Panc1 (cell line): ENCODE measurements at regions not wholly inside any gene's neighbourhood (a gene's known extent, or its start where the extent isn't known, plus 50 kb on each side); places are given as distances from the start of the nearest gene placed in this dataset.
"Not testable (repeated sequence)": the region's sequence is repeated elsewhere in the genome, so short reads cannot be mapped to it uniquely, and the experiment has no call there.

ENCODE experiments used
- ATAC-seq: fragments of 200-7000 bp; cut with Tn5 transposase; 2 replicates; pipeline ENCODE4 v1.9.1; 2020; ENCODE audit warnings: mild to moderate bottlenecking, moderate library complexity
- BruUV-seq: library from RNA; stranded (reverse); fragments of 400-500 nt; replicated peaks from 2 replicates; lab custom pipeline; 2021; lab: Mats Ljungman, UMichigan
- CTCF ChIA-PET: fragments of 300-600 bp; sonication (Branson Sonifier 250); formaldehyde crosslinking; loops from one replicate; lab custom pipeline; 2022; ENCODE audit warnings: antibody characterized with exemption; lab: Charles Lee
- POLR2A ChIA-PET: fragments of 300-600 bp; sonication (Branson Sonifier 250); formaldehyde crosslinking; loops from one replicate; lab custom pipeline; 2022; ENCODE audit warnings: antibody characterized with exemption; lab: Charles Lee
- DNase-seq: peaks from one replicate; pipeline ENCODE4 v3.0.0-alpha.2; 2010; ENCODE audit warnings: low read depth, low spot score
- H3K27ac ChIP-seq: 2 replicates; pipeline ENCODE4 v1.5.1; 2011; ENCODE audit warnings: mild to moderate bottlenecking, low read length, inconsistent platforms
- H3K27me3 ChIP-seq: fragments of 200-500 bp; sonication (Bioruptor generic); 2 replicates; pipeline ENCODE4 v1.6.0; 2014; ENCODE audit warnings: low read length, inconsistent platforms; ENCODE audit not compliant: control insufficient read depth, insufficient read depth
- H3K36me3 ChIP-seq: fragments of 200-500 bp; sonication (Bioruptor generic); 2 replicates; pipeline ENCODE4 v1.5.1; 2014; ENCODE audit warnings: inconsistent platforms, mild to moderate bottlenecking, low read length, moderate library complexity; ENCODE audit not compliant: control insufficient read depth, insufficient read depth
- H3K4me1 ChIP-seq: 2 replicates; pipeline ENCODE4 v1.5.1; 2011; ENCODE audit warnings: inconsistent platforms, mild to moderate bottlenecking, low read length, moderate library complexity; ENCODE audit not compliant: control insufficient read depth, insufficient read depth
- H3K4me3 ChIP-seq, 2 experiments: 2 replicates each; pipeline ENCODE4 v1.5.1; 2011 to 2012; ENCODE audit warnings: low read depth in 2 of 2, low read length in 2 of 2, mild to moderate bottlenecking in 2 of 2, inconsistent platforms in 1 of 2, moderate library complexity in 1 of 2
- H3K9me3 ChIP-seq: fragments of 200-500 bp; sonication (Bioruptor generic); 2 replicates; pipeline ENCODE4 v1.5.1; 2014; ENCODE audit warnings: low read depth, mild to moderate bottlenecking, inconsistent platforms, low read length, moderate library complexity; ENCODE audit not compliant: control insufficient read depth, insufficient read depth
- CTCF ChIP-seq: fragments of 450-650 bp; IDR thresholded peaks from 2 replicates; pipeline ENCODE4 v1.5.1; 2017; ENCODE audit warnings: mild to moderate bottlenecking
- POLR2AphosphoS5 ChIP-seq: IDR thresholded peaks from 2 replicates; pipeline ENCODE4 v1.6.1; 2012; ENCODE audit warnings: mild to moderate bottlenecking, low read depth, low read length, moderate library complexity
- REST ChIP-seq, 2 experiments: IDR thresholded peaks; 2 replicates each; pipeline ENCODE4 v1.6.1; 2011 to 2012; ENCODE audit warnings: low read depth in 2 of 2, control low read depth in 1 of 2, low read length in 1 of 2, mild to moderate bottlenecking in 1 of 2, moderate library complexity in 1 of 2; ENCODE audit not compliant: insufficient read depth in 1 of 2
- SIN3A ChIP-seq: IDR thresholded peaks from 2 replicates; pipeline ENCODE4 v1.6.1; 2012; ENCODE audit warnings: low read depth, mild to moderate bottlenecking, low read length, moderate library complexity, borderline replicate concordance; ENCODE audit not compliant: insufficient read depth
- TCF7L2 ChIP-seq: IDR thresholded peaks from 2 replicates; pipeline ENCODE4 v1.6.1; 2011; ENCODE audit warnings: mild to moderate bottlenecking, low read depth, low read length, inconsistent platforms
- in situ Hi-C: cut with HindIII; loops from 2 replicates; pipeline ENCODE4 v1.10.0; 2016; ENCODE audit warnings: low sequenced_read_pairs, low pct_unique_long_range_greater_than_20kb
- intact Hi-C: fragments of 100-400 bp; cut with micrococcal nuclease; formaldehyde crosslinking; loops from one replicate; pipeline ENCODE4 v1.10.0; 2022; ENCODE audit not compliant: unreplicated experiment

GRCh38 chr5:62812621-62813255, 234.1 kb downstream of the LRRC70 start:
- no peak for ATAC-seq
- Histone ChIP-seq H3K27me3 (no peaks in the 10 kb centered on the region), H3K27ac (no peak overlapping the region), H3K4me3 (no peak overlapping the region), H3K36me3 (no peaks in the 10 kb centered on the region), H3K4me1 (no peaks in the 10 kb centered on the region), H3K9me3 (no peaks in the 10 kb centered on the region)
- in situ Hi-C loops (no loop called here), intact Hi-C loops (no loop called here)
- no TSS peak for BruUV-seq
- ChIA-PET POLR2A (no interaction called here), CTCF (no interaction called here)
- DNase-seq, result no peak
- TF ChIP-seq POLR2AphosphoS5, result no peak
- TF ChIP-seq TCF7L2, result no peak
- no peak for TF ChIP-seq REST (IDR thresholded peaks at IDR 0.05; ENCODE audit: insufficient read depth in 1 of 2, low read depth in 2 of 2, low read length in 1 of 2)
- no peak for TF ChIP-seq SIN3A
- no peak for TF ChIP-seq CTCF

GRCh38 chr5:62804819-62805218, 226.2 kb downstream of the LRRC70 start:
- H3K4me3 ChIP-seq, in situ Hi-C loops, H3K9me3 ChIP-seq, CTCF ChIA-PET, DNase-seq, BruUV-seq, H3K27ac ChIP-seq, H3K27me3 ChIP-seq, H3K36me3 ChIP-seq, H3K4me1 ChIP-seq, ATAC-seq, intact Hi-C loops, POLR2A ChIA-PET: not testable (repeated sequence)

GRCh38 chr5:62795926-62796325, 217.3 kb downstream of the LRRC70 start:
- no peaks in the 10 kb centered on the region for H3K9me3 ChIP-seq
- POLR2A ChIA-PET, result no interaction called here
- no peak overlapping the region for H3K27ac ChIP-seq
- DNase-seq, result no peak
- ATAC-seq, result no peak
- no TSS peak for BruUV-seq
- no peaks in the 10 kb centered on the region for H3K4me1 ChIP-seq
- intact Hi-C loops, result no loop called here
- H3K36me3 ChIP-seq, result no peaks in the 10 kb centered on the region
- H3K4me3 ChIP-seq, result no peak overlapping the region
- TF ChIP-seq TCF7L2, result no peak
- TF ChIP-seq REST (IDR thresholded peaks at IDR 0.05; ENCODE audit: insufficient read depth in 1 of 2, low read depth in 2 of 2, low read length in 1 of 2), result no peak
- TF ChIP-seq POLR2AphosphoS5, result no peak
- TF ChIP-seq SIN3A, result no peak
- no peak for TF ChIP-seq CTCF
- no peaks in the 10 kb centered on the region for H3K27me3 ChIP-seq
- in situ Hi-C loops, result no loop called here
- CTCF ChIA-PET, result no interaction called here
